ENCODE measurements at regions not wholly inside any gene's neighbourhood (a gene's known extent, or its start where the extent isn't known, plus 50 kb on each side); places are given as distances from the start of the nearest gene placed in this dataset.

GRCh38 chr15:99845009-99845408 lies 111.8 kb upstream of the LYSMD4 start:
- POLR2A ChIA-PET, result no interaction called here

GRCh38 chr15:99844150-99844549 lies 110.9 kb upstream of the LYSMD4 start:
- ChIA-PET CTCF (no interaction called here), POLR2A (no interaction called here)
- DNase-seq (ENCODE audit: low read depth, low spot score), result no peak
- no peak overlapping the region for H3K4me3 ChIP-seq (ENCODE audit: low read depth, low read length)
- no peak for TF ChIP-seq CTCF (IDR thresholded peaks at IDR 0.05; ENCODE audit: insufficient read depth, low read length, missing control alignments)

More at GRCh38 chr15:99845009-99845408, 111.8 kb upstream of the LYSMD4 start:
- CTCF ChIA-PET, result no interaction called here
- no peak overlapping the region for H3K4me3 ChIP-seq (ENCODE audit: low read depth, low read length)
- no peak for DNase-seq (ENCODE audit: low read depth, low spot score)
- no peak for TF ChIP-seq CTCF (IDR thresholded peaks at IDR 0.05; ENCODE audit: insufficient read depth, low read length, missing control alignments)

GRCh38 chr15:99842071-99842470 lies 108.8 kb upstream of the LYSMD4 start:
- CTCF ChIA-PET, result no interaction called here
- POLR2A ChIA-PET, result no interaction called here
- no peak overlapping the region for H3K4me3 ChIP-seq (ENCODE audit: low read depth, low read length)
- TF ChIP-seq CTCF (IDR thresholded peaks at IDR 0.05; ENCODE audit: insufficient read depth, low read length, missing control alignments), result no peak
- DNase-seq (ENCODE audit: low read depth, low spot score), result no peak

- ChIA-PET CTCF (no interaction called here), POLR2A (no interaction called here)
- H3K4me3 ChIP-seq (ENCODE audit: low read depth, low read length), result no peak overlapping the region
- no peak for DNase-seq (ENCODE audit: low read depth, low spot score)
- TF ChIP-seq CTCF (IDR thresholded peaks at IDR 0.05; ENCODE audit: insufficient read depth, low read length, missing control alignments), result no peak
These were observed 93.0 kb upstream of the LYSMD4 start for GRCh38 chr15:99826157-99826780.

- H3K4me3 ChIP-seq (ENCODE audit: low read depth, low read length), result no peak overlapping the region
- TF ChIP-seq CTCF (IDR thresholded peaks at IDR 0.05; ENCODE audit: insufficient read depth, low read length, missing control alignments), result no peak
- ChIA-PET CTCF (interaction anchor here (1.3 kb wide), 1 partner anchor 551 kb away, joined by 3 read pairs; no protein-coding TSS in a partner anchor), POLR2A (no interaction called here)
- no peak for DNase-seq (ENCODE audit: low read depth, low spot score)
These were observed 90.1 kb upstream of the LYSMD4 start for GRCh38 chr15:99823346-99823745.

GRCh38 chr15:99819981-99820718 lies 86.9 kb upstream of the LYSMD4 start:
- no peak for TF ChIP-seq CTCF (IDR thresholded peaks at IDR 0.05; ENCODE audit: insufficient read depth, low read length, missing control alignments)
- ChIA-PET POLR2A (no interaction called here), CTCF (no interaction called here)
- no peak for DNase-seq (ENCODE audit: low read depth, low spot score)
- no peak overlapping the region for H3K4me3 ChIP-seq (ENCODE audit: low read depth, low read length)
